ENCODE measurements at regions not wholly inside any gene's neighbourhood (a gene's known extent, or its start where the extent isn't known, plus 50 kb on each side); places are given as distances from the start of the nearest gene placed in this dataset.

DNA sequence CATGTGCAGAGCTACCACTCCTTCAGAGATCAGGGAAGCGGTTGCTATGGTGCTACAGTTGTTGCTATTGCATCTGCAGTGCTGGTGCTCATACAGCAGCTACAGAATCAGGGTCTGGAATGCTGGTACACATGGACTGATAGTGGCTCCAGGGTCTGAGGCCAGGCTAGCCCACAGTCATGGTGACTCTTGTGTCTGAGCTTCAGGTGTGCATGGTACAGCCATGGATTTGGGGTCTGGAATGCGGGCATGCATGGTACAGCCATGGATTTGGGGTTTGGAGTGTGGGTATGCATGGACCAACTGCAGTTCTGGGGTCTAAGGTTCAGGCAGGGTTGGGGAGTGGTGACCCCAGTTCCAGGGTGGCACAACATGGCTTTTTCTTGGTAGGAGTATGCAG lies 185.2 kb downstream of the SLC4A3 start:
- TF ChIP-seq POLR2A (IDR thresholded peaks at IDR 0.05; ENCODE audit: insufficient read depth in 1 of 2, low read depth in 2 of 2, low read length in 2 of 2): no peak
- TF ChIP-seq ATF7-NPFF (CRISPR knock-in tag; IDR thresholded peaks at IDR 0.05; ENCODE audit: low read depth): no peak
- TF ChIP-seq ELF1 (CRISPR knock-in tag; IDR thresholded peaks at IDR 0.05): no peak
